Breast epithelium (tissue), 3 donors: ENCODE measurements at regions not wholly inside any gene's neighbourhood (a gene's known extent, or its start where the extent isn't known, plus 50 kb on each side); places are given as distances from the start of the nearest gene placed in this dataset.

Source experiments
- POLR2A ChIP-seq: fragments of 450-650 bp; IDR thresholded peaks from one replicate; pipeline ENCODE4 v1.6.1; 2016; ENCODE audit warnings: antibody characterized with exemption, mild to moderate bottlenecking, moderate library complexity
- POLR2AphosphoS5 ChIP-seq, 3 donors: sonication (generic); formaldehyde crosslinking; IDR thresholded peaks; one replicate each; pipeline ENCODE4 v1.6.1; 2017; ENCODE audit warnings: antibody characterized with exemption in 3 of 3
- TF ChIP-seq, protein P1 (sequence below), 3 donors: fragments of 450-650 bp; IDR thresholded peaks; one replicate each; pipeline ENCODE4 v1.5.1; 2016 to 2017; ENCODE audit warnings: antibody characterized with exemption in 3 of 3, mild to moderate bottlenecking in 3 of 3, moderate library complexity in 3 of 3

DNA sequence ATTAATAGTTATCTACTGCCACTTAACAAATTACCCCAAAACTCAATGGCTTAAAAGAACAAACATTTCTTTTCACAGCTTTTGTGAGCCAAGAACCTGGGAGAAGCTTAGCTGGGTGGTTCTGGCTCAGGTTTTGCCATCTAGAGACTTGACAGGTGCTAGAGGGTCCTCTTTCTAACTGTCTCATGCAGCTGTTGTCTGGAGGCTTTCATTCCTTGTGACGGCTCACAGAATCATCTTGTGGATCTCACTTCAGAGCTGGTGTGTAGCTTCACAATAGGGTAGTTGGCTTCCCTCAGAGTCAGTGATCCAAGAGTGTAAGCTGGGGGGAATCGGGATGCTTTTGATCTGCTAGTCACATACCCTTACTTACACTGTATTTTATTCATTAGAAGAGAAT lies 81.2 kb upstream of the APC start:
- TF ChIP-seq POLR2A (no peak), POLR2AphosphoS5 (IDR thresholded peaks at IDR 0.05) (no peak)
- TF ChIP-seq, protein P1, sequence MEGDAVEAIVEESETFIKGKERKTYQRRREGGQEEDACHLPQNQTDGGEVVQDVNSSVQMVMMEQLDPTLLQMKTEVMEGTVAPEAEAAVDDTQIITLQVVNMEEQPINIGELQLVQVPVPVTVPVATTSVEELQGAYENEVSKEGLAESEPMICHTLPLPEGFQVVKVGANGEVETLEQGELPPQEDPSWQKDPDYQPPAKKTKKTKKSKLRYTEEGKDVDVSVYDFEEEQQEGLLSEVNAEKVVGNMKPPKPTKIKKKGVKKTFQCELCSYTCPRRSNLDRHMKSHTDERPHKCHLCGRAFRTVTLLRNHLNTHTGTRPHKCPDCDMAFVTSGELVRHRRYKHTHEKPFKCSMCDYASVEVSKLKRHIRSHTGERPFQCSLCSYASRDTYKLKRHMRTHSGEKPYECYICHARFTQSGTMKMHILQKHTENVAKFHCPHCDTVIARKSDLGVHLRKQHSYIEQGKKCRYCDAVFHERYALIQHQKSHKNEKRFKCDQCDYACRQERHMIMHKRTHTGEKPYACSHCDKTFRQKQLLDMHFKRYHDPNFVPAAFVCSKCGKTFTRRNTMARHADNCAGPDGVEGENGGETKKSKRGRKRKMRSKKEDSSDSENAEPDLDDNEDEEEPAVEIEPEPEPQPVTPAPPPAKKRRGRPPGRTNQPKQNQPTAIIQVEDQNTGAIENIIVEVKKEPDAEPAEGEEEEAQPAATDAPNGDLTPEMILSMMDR (IDR thresholded peaks at IDR 0.05) = no peak
